ENCODE measurements at regions not wholly inside any gene's neighbourhood (a gene's known extent, or its start where the extent isn't known, plus 50 kb on each side); places are given as distances from the start of the nearest gene placed in this dataset.

GRCh38 chr1:61593331-61593730 is 131.6 kb downstream of the TM2D1 start (continued):
- TF ChIP-seq ZNF518A (tag by site-specific recombination; conservative IDR thresholded peaks at IDR 0.05; ENCODE audit: low read depth) (no peak), ZFP41 (tag by site-specific recombination; IDR thresholded peaks at IDR 0.05; ENCODE audit: borderline replicate concordance) (no peak), GFI1B (tag by site-specific recombination; IDR thresholded peaks at IDR 0.05) (no peak), ZNF626 (tag by site-specific recombination; IDR thresholded peaks at IDR 0.05) (no peak), ZNF514 (tag by site-specific recombination; IDR thresholded peaks at IDR 0.05) (no peak), ZBTB10 (tag by site-specific recombination; IDR thresholded peaks at IDR 0.05) (no peak), AEBP2 (tag by site-specific recombination; IDR thresholded peaks at IDR 0.05; ENCODE audit: borderline replicate concordance) (no peak), ZNF513 (tag by site-specific recombination; IDR thresholded peaks at IDR 0.05) (no peak), KLF8 (tag by site-specific recombination; IDR thresholded peaks at IDR 0.05) (no peak)

- Histone ChIP-seq H3K4me3 (ENCODE audit: low read depth, low read length) (no peak overlapping the region), H3K27ac (ENCODE audit: extremely low read depth, low read depth, low read length) (no peak overlapping the region), H3K4me1 (ENCODE audit: control insufficient read depth, insufficient read depth, low read length) (no peaks in the 10 kb centered on the region), H3K36me3 (ENCODE audit: control insufficient read depth in 2 of 2, insufficient read depth in 1 of 2, low read length in 2 of 2) (no peaks in the 10 kb centered on the region), H3K9me3 (ENCODE audit: control insufficient read depth, insufficient read depth, low read depth, low read length) (no peaks in the 10 kb centered on the region)
- ChIA-PET CTCF (no interaction called here), POLR2A (no interaction called here)
- TF ChIP-seq HOXD13 (CRISPR knock-in tag; IDR thresholded peaks at IDR 0.05; ENCODE audit: borderline replicate concordance) (no peak), ZNF558 (tag by site-specific recombination; IDR thresholded peaks at IDR 0.05) (no peak), SP2 (tag by site-specific recombination; IDR thresholded peaks at IDR 0.05) (no peak), SALL2 (tag by site-specific recombination; IDR thresholded peaks at IDR 0.05; ENCODE audit: borderline replicate concordance) (no peak), BCL11B (tag by site-specific recombination; IDR thresholded peaks at IDR 0.05; ENCODE audit: low read depth) (no peak), KLF7 (tag by site-specific recombination; IDR thresholded peaks at IDR 0.05; ENCODE audit: borderline replicate concordance) (no peak), ELK4 (IDR thresholded peaks at IDR 0.05; ENCODE audit: borderline replicate concordance, low read depth, low read length) (no peak), ZNF501 (tag by site-specific recombination; IDR thresholded peaks at IDR 0.05) (no peak), ZNF707 (tag by site-specific recombination; IDR thresholded peaks at IDR 0.05) (no peak), ZNF157 (tag by site-specific recombination; IDR thresholded peaks at IDR 0.05) (no peak), AEBP2 (tag by site-specific recombination; IDR thresholded peaks at IDR 0.05; ENCODE audit: borderline replicate concordance) (no peak), SP7 (tag by site-specific recombination; IDR thresholded peaks at IDR 0.05) (no peak), ZSCAN30 (tag by site-specific recombination; IDR thresholded peaks at IDR 0.05) (no peak), GLIS1 (tag by site-specific recombination; IDR thresholded peaks at IDR 0.05) (no peak)
These were observed 133.6 kb downstream of the TM2D1 start for GRCh38 chr1:61591351-61591750.

Data from HEK293 (cell line).